Tibial nerve (tissue), 3 donors: ENCODE measurements at regions not wholly inside any gene's neighbourhood (a gene's known extent, or its start where the extent isn't known, plus 50 kb on each side); places are given as distances from the start of the nearest gene placed in this dataset.

Experiments used
- CTCF ChIP-seq, 5 experiments: fragments of 200-600 bp in 3 of 5; fragments of 450-650 bp in 2 of 5; sonication (generic) in 3 of 5; IDR thresholded peaks; one replicate each; pipeline ENCODE4 v1.5.1; 2016 to 2019; ENCODE audit warnings: antibody characterized with exemption in 5 of 5, mild to moderate bottlenecking in 3 of 5, moderate library complexity in 2 of 5
- POLR2A ChIP-seq, 2 donors: fragments of 450-650 bp; IDR thresholded peaks; one replicate each; pipeline ENCODE4 v1.6.1; 2017; ENCODE audit warnings: antibody characterized with exemption in 2 of 2, mild to moderate bottlenecking in 2 of 2, moderate library complexity in 2 of 2

GRCh38 chr14:65840118-65840751, 427.7 kb downstream of the FUT8 start:
- no peak for TF ChIP-seq POLR2A (IDR thresholded peaks at IDR 0.05)
- TF ChIP-seq CTCF (IDR thresholded peaks at IDR 0.05), result no peak
